Stimulated activated CD4-positive, alpha-beta T cell treated with anti-CD3 and anti-CD28 coated beads, Interleukin-12 subunit alpha, Interleukin-12 subunit beta, amount 100 ng/mL, for 48 hours (primary cell): ENCODE measurements at regions not wholly inside any gene's neighbourhood (a gene's known extent, or its start where the extent isn't known, plus 50 kb on each side); places are given as distances from the start of the nearest gene placed in this dataset.

Source experiments
- DNase-seq, 3 donors: peaks; one replicate each; pipeline ENCODE4 v3.0.0-alpha.2; 2020; ENCODE audit warnings: low read depth in 2 of 3, low spot score in 1 of 3

GRCh38 chr4:166602068-166602467 lies 632.2 kb downstream of the SPOCK3 start:
- DNase-seq, result no peak

DNA sequence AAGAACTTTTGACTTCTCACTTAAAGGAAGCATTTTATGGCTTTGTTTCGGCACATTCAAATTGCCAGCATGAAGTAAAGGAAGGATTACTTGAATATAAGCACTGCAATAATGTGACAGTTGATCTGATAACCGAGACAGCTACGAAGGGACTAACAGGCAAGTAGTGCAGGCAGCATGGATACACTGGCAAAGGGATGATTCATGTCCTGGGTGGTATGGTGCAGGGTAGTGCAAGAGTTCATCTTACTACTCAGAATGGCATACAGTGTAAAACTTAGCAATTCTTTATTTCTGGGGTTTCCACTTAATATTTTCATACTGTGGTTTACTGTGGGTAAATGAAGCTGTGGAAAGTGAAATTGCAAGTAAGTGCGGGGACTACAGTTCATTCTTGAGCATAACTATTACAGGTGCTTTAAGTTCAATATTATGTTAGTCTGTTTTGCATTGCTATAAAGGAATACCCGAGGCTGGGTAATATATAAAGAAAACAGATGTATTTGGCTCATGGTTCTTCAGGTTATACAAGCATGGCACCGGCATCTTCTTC lies 611.8 kb downstream of the SPOCK3 start:
- no peak for DNase-seq

- DNase-seq, result no peak
These were observed 609.2 kb downstream of the SPOCK3 start for GRCh38 chr4:166625018-166625637.

DNA sequence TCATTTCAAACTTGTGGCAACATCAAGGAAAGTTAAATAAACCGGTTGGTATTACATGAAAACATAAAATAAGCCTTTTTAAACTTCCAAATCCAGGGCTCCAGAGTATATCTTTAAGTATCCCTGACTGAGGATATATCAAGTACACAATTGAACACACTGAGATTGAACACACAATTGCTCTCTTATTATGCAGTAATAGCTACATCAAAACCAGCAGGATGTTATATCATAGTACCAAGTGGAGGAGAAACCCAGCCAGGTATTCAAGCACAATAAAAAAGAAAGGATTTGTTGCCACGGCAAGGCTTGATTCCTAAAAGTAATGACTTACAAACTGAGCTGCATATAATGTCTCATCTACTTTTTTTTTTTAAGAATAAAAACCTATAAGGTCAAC lies 605.8 kb downstream of the SPOCK3 start:
- DNase-seq, result no peak

DNA sequence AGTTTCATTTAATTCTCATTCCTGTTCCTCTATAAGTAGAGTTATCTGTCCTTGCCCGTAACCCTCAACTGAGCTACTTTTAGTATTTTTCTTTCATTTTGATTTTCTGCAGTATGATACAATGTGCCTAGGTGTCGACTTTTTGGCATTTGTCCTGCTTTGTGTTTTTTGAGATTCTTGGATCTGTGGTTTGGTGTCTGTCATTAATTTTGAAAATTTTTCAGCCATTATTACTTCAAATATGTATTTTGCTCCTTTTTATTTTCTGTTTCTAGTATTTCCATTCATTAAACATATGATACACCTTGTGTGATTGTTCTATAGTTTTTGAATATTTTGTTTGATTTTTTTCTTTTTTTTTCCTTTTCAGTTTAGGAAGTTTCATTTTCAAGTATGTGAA lies 598.9 kb downstream of the SPOCK3 start:
- DNase-seq, result no peak

DNA sequence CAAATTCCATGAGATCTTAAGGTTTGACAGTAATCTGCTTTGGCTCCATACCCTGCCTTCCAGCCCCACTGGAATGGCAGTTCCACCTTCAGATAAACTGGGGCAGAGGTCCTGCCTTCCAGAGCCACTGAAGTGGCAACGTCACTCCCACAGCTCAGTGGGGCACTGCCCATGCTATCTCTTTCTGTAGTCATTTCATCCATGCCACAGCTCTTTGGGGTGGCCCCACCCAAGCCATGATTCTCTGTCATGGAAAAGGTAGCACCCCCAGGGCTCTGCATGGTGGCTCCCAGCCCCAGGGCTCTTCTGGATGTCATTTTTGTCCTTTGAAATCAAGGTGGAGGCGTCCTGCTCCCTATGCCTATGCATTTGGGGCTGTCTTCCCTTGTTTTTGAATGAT lies 596.5 kb downstream of the SPOCK3 start:
- no peak for DNase-seq

DNA sequence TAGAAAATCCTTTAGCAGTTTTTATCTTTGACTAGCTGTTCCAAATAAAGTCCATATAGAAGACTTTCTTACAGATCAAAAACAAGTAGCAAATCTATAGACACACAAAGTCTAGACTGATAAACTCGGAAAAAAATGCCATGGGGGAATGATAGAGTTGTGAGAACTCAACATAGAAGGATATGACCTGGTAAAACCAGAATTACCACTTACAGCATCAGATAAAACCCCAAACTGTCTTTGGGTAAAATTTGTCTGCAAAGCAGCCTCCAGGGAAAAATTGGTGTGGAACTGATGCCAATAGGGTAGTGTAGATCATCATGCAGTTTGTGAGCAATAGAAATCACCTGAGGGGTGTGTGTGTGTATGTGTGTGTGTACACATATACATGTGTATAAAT lies 579.1 kb downstream of the SPOCK3 start:
- DNase-seq, result no peak

- no peak for DNase-seq
These were observed 578.6 kb downstream of the SPOCK3 start for GRCh38 chr4:166655705-166656104.

DNA sequence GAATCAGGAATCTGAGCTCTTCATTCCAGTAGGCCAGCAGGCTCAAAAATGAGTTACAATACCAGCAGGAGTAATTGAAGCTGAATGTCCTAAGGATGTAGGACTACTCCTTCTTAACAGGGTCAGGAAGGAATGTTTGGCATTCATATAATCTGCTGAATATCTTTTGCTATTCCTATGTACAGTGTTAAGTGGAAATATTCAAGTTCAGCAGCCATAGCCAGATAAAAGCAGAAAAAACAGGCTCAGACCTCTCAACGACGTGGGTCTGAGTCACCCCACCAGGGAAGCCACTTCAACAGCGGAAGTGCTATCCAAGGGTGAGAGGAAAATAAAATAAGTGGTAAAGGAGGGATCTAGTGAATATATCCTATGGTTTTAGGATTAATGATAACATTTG lies 577.0 kb downstream of the SPOCK3 start:
- DNase-seq, result no peak

DNA sequence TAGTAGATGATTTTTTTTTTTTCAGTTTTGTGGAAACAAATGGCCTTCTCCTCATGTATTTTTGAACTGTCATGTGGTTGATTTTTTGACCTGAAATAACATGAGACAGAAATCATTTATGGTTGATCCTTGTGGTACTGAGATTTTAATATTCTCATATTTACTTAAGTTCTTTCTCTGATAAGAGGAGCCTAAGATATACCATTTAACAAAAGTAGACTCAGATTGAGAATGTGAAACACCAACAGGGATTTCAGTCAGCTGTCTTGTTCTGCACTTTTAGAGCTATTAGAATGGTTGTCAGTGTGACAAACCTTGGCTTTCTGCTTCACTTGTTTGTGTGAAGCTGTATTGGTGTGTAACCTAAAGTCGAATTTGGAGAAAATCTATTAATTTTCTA lies 575.7 kb downstream of the SPOCK3 start:
- no peak for DNase-seq

DNA sequence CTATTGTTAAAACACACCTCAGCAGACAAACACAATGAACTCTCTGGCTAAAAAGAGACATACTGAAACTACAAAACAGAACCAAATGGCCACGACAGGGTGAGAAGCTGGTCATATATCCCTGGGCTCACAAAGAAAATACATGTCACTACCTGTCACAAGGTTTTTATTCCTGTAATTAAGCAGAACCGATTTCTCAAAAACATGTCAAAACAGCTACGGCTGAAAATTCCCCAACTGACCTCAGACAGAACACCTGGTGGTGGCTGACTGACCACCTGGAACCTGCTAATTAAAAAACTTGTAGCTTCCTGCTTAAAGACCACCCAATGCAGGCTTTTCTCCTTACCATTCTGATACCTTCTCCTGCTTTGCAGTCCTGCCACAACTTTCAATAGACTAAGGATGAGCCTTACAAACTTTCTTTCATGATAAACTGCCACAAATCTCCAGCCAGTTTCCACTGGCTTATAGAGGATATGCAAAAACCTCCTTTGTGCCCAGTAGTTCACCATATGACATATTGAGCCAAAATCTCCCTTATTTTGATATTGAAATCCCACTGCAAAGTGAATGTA lies 571.9 kb downstream of the SPOCK3 start:
- DNase-seq, result no peak

- DNase-seq, result no peak
These were observed 564.0 kb downstream of the SPOCK3 start for GRCh38 chr4:166670341-166670740.

- no peak for DNase-seq
These were observed 560.4 kb downstream of the SPOCK3 start for GRCh38 chr4:166673911-166674310.

- DNase-seq, result no peak
These were observed 558.9 kb downstream of the SPOCK3 start for GRCh38 chr4:166675411-166675810.

DNA sequence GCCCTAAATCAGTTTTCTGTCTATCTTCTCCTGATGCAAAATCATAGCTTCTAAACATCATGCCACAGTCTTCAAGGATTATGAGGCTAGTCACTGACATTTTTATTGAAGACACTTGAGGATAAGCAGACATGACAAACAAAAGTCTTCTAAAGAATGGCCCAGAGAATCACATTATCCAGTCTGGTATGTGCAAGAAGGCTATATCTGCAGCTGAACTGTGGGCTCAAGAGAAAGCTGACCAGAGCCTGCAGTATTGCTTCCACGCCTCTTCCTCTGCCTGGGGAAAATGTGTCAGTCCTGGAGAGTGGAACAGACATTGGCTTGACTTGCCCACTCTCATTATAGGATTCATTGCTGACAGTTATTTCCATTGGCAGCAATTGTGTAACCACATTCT lies 553.5 kb downstream of the SPOCK3 start:
- DNase-seq, result no peak

DNA sequence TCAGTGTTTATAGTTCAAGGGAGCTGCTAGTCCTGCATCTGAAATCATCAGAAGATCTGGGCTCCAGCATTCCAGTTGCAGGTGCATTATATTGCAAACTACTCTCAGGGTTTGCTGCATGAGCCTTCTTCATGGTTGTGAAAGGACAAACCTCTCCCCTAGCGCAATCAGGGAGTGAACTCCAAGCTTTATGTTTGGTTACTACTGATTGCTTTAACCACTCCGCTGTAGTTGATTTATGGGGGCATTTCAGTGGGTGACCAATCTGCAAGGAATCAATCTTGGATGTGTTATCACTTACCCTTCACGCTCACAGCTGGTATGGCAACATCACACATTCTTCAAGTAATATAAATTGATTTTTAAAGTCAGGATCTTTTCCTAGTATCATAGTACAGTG lies 552.1 kb downstream of the SPOCK3 start:
- DNase-seq, result no peak
